Adrenal gland (tissue), 5 donors: ENCODE measurements at regions not wholly inside any gene's neighbourhood (a gene's known extent, or its start where the extent isn't known, plus 50 kb on each side); places are given as distances from the start of the nearest gene placed in this dataset.

Source experiments
- POLR2A ChIP-seq, 2 donors: fragments of 450-650 bp; IDR thresholded peaks; one replicate each; pipeline ENCODE4 v1.6.1; 2017; ENCODE audit warnings: antibody characterized with exemption in 2 of 2, mild to moderate bottlenecking in 2 of 2, moderate library complexity in 1 of 2
- TF ChIP-seq, protein P1 (sequence below), 6 experiments: fragments of 450-650 bp in 4 of 6; fragments of 200-600 bp in 2 of 6; sonication (generic) in 1 of 6; IDR thresholded peaks; 1 replicate in 5 of 6; 2 replicates in 1 of 6; pipeline versions ENCODE4 v1.5.1 to v1.8.0; 2016 to 2021; ENCODE audit warnings: antibody characterized with exemption in 6 of 6, mild to moderate bottlenecking in 2 of 6, moderate library complexity in 1 of 6
- donor health status: DM: no; HTN: no; CAD: no.

DNA sequence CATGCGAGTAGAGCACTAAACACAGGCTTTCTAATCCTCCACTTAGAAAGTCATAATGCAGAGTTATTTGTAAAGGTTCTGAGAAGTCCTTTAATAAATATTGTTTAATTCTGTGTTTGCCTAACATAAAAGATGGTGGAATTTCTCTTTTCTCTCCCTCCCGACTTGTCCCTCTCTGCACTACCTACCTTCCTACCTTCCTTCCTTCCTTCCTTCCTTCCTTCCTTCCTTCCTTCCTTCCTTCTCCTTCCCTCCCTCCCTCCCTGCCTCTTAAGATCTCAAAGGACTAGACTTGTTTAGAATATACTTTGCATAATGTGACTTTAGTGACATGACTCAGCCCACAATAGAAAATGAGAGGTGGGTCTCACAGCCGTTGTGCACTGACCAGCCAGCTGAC, 156.3 kb upstream of the TAPT1 start:
- TF ChIP-seq, protein P1, sequence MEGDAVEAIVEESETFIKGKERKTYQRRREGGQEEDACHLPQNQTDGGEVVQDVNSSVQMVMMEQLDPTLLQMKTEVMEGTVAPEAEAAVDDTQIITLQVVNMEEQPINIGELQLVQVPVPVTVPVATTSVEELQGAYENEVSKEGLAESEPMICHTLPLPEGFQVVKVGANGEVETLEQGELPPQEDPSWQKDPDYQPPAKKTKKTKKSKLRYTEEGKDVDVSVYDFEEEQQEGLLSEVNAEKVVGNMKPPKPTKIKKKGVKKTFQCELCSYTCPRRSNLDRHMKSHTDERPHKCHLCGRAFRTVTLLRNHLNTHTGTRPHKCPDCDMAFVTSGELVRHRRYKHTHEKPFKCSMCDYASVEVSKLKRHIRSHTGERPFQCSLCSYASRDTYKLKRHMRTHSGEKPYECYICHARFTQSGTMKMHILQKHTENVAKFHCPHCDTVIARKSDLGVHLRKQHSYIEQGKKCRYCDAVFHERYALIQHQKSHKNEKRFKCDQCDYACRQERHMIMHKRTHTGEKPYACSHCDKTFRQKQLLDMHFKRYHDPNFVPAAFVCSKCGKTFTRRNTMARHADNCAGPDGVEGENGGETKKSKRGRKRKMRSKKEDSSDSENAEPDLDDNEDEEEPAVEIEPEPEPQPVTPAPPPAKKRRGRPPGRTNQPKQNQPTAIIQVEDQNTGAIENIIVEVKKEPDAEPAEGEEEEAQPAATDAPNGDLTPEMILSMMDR (IDR thresholded peaks at IDR 0.05) = no peak
- no peak for TF ChIP-seq POLR2A (IDR thresholded peaks at IDR 0.05)
